HepG2 (cell line): ENCODE measurements at regions not wholly inside any gene's neighbourhood (a gene's known extent, or its start where the extent isn't known, plus 50 kb on each side); places are given as distances from the start of the nearest gene placed in this dataset.

ENCODE experiments used
- ATAC-seq: fragments of 200-7000 bp; cut with Tn5 transposase; 3 replicates; pipeline ENCODE4 v1.9.1; 2020; ENCODE audit warnings: mild to moderate bottlenecking, moderate library complexity
- BruUV-seq: library from RNA; stranded (reverse); fragments of 400-500 nt; replicated peaks from 2 replicates; lab custom pipeline; 2021; lab: Mats Ljungman, UMichigan
- CTCF ChIA-PET: fragments of 300-600 bp; formaldehyde crosslinking; extraction: SDS; loops from one replicate; lab custom pipeline; 2021; ENCODE audit warnings: low total read pairs, inconsistent platforms, low intra/inter-chr PET ratio; lab: Yijun Ruan, JAX
- POLR2A ChIA-PET: fragments of 350-600 bp; sonication (Branson Sonifier 250); formaldehyde crosslinking; loops from one replicate; lab custom pipeline; 2020; ENCODE audit warnings: antibody characterized with exemption, inconsistent platforms; lab: Yijun Ruan, JAX
- DNase-seq: peaks from one replicate; pipeline ENCODE4 v3.0.0-alpha.2; 2015; ENCODE audit warnings: low spot score
- FAIRE-seq: peaks from 3 replicates; lab custom pipeline; 2011; peaks lifted over from hg19 to GRCh38; lab: Jason Lieb, UNC
- H2AFZ ChIP-seq: one replicate; pipeline ENCODE4 v1.6.1; 2011; ENCODE audit warnings: low read length, inconsistent platforms
- H3K27ac ChIP-seq: fragments of 300-600 bp; 3 replicates; pipeline ENCODE4 v1.8.0; 2011; ENCODE audit warnings: mixed run types, mild to moderate bottlenecking, mixed read lengths, low read length, inconsistent platforms; ENCODE audit not compliant: insufficient read depth; ENCODE audit errors: extremely low read length
- H3K27me3 ChIP-seq, 2 experiments: fragments of 200-600 bp in 1 of 2; 2 replicates in 1 of 2; 3 replicates in 1 of 2; pipeline versions ENCODE4 v1.6.0 to v1.8.0; 2011; ENCODE audit warnings: low read length in 2 of 2, mild to moderate bottlenecking in 2 of 2, moderate library complexity in 2 of 2, inconsistent platforms in 1 of 2; ENCODE audit not compliant: insufficient read depth in 2 of 2, control insufficient read depth in 1 of 2
- H3K36me3 ChIP-seq, 2 experiments: fragments of 200-600 bp in 1 of 2; replicated peaks in 1 of 2; 2 replicates in 1 of 2; 3 replicates in 1 of 2; pipeline versions ENCODE4 v1.5.1 to v1.8.0; 2011; ENCODE audit warnings: low read length in 2 of 2, inconsistent platforms in 1 of 2; ENCODE audit not compliant: insufficient read depth in 2 of 2, control insufficient read depth in 1 of 2
- H3K4me1 ChIP-seq: 2 replicates; pipeline ENCODE4 v1.5.1; 2012; ENCODE audit warnings: low read length, inconsistent platforms; ENCODE audit not compliant: insufficient read depth
- H3K4me2 ChIP-seq: 2 replicates; pipeline ENCODE4 v1.6.0; 2011; ENCODE audit warnings: low read depth, low read length, inconsistent platforms
- H3K4me3 ChIP-seq, 3 experiments: fragments of 200-600 bp in 1 of 3; sonication (generic), shearing (Covaris generic) in 1 of 3; replicated peaks in 1 of 3; 2 replicates each; pipeline ENCODE4 v1.5.1; 2011 to 2016; ENCODE audit warnings: low read length in 3 of 3, inconsistent platforms in 2 of 3, low read depth in 2 of 3, mild to moderate bottlenecking in 2 of 3, control low read depth in 1 of 3, mixed read lengths in 1 of 3; ENCODE audit not compliant: insufficient read depth in 1 of 3
- H3K79me2 ChIP-seq: one replicate; pipeline ENCODE4 v1.6.1; 2011; ENCODE audit warnings: low read length, inconsistent platforms; ENCODE audit not compliant: insufficient read depth
- H3K9ac ChIP-seq: 2 replicates; pipeline ENCODE4 v1.6.0; 2011; ENCODE audit warnings: mild to moderate bottlenecking, low read depth, low read length, inconsistent platforms; ENCODE audit not compliant: insufficient read depth
- H3K9me3 ChIP-seq: 2 replicates; pipeline ENCODE4 v1.5.1; 2012; ENCODE audit warnings: mild to moderate bottlenecking, low read length
- H4K20me1 ChIP-seq: 2 replicates; pipeline ENCODE4 v1.6.0; 2011; ENCODE audit warnings: inconsistent platforms, mild to moderate bottlenecking, low read length, moderate library complexity; ENCODE audit not compliant: insufficient read depth
- CREB1 ChIP-seq, 2 experiments: fragments of 450-650 bp in 1 of 2; IDR thresholded peaks; 2 replicates each; pipeline ENCODE4 v1.6.1; 2016 to 2017; ENCODE audit warnings: control low read depth in 1 of 2, mild to moderate bottlenecking in 1 of 2, missing compliant biosample characterization in 1 of 2, missing genetic modification characterization in 1 of 2
- FOXP1 ChIP-seq, 2 experiments: fragments of 450-650 bp in 1 of 2; IDR thresholded peaks; 2 replicates each; pipeline ENCODE4 v1.6.1; 2017 to 2018; ENCODE audit warnings: antibody characterized with exemption in 1 of 2
- RFXAP ChIP-seq: sonication (generic); formaldehyde crosslinking; IDR thresholded peaks from 2 replicates; pipeline ENCODE4 v1.4.0; 2020; ENCODE audit warnings: missing genetic modification reagents, borderline replicate concordance
- TAF1 ChIP-seq: sonication (generic); formaldehyde crosslinking; IDR thresholded peaks from 2 replicates; pipeline ENCODE4 v1.4.0; 2020; ENCODE audit warnings: missing genetic modification reagents
- TCF7 ChIP-seq: sonication (generic); IDR thresholded peaks from 2 replicates; pipeline ENCODE4 v1.6.1; 2016; ENCODE audit warnings: antibody characterized with exemption, low read depth
- WGBS: methylation state at CpG from one replicate; pipeline ENCODE4 v1.1.6; 2017; ENCODE audit warnings: low lambda C conversion rate; 5-methylcytosine and 5-hydroxymethylcytosine counted together
- in situ Hi-C: cut with HindIII; loops from 2 replicates; pipeline ENCODE4 v1.10.0; 2017; ENCODE audit warnings: low pct_unique_long_range_greater_than_20kb; ENCODE audit not compliant: extremely low pct_ligation_motif_present
- intact Hi-C: fragments of 100-400 bp; cut with micrococcal nuclease; formaldehyde crosslinking; loops from one replicate; pipeline ENCODE4 v1.10.0; 2022; ENCODE audit not compliant: unreplicated experiment

DNA sequence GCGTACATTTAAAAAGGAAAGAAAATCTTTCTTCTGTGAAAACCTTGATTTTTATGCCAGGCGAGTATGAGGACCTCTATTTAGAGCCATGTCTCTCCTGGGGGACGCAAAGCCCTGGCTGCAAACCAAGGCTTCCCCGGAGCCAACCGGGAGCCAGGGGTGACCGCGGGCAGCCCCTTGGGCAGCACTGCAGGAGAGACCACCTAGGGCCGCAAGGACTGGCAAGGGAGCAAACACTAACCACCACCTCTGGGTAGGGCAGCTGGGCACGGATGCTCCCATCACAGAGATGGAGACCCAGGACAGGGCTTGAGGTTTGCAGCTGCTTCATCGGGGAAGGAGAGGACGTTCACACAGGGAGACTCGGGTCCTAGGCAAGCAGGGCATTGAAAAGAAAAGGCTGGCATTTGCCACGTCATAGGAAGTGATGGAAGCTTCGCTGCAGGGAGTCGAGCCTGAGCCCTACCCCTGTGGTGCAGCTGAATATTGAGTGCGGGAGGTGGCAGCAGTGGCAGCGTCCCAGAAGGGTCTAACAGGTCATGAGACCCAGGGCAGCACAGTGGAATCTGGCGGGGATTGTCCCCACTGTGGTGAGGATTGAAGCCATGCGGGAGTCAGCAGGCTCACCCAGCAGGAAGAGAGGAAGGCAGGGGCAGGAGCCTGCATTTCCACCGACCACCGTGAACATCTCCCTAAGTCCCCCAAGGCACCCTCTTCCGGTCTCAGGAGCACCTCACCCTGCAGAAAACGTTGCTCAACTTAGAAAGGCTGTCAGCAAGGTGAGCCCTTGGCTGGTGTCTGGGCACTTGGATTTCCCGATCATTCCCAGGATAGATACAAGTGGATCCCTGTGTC, 156.2 kb upstream of the CST7 start:
- no TSS peak for BruUV-seq
- ATAC-seq (no peak; the same call in 2 of the 3 replicates), DNase-seq (no peak)

GRCh38 chr20:24795436-24795835, 153.6 kb upstream of the CST7 start:
- no peaks in the 10 kb centered on the region for H3K79me2 ChIP-seq
- CTCF ChIA-PET = no interaction called here
- H4K20me1 ChIP-seq = no peaks in the 10 kb centered on the region
- TF ChIP-seq TCF7 = no peak
- TF ChIP-seq FOXP1 (IDR thresholded peaks at IDR 0.05) = no peak
- no peak for TF ChIP-seq FOXP1 (CRISPR knock-in tag; IDR thresholded peaks at IDR 0.05)
- TF ChIP-seq TAF1 (CRISPR knock-in tag) = no peak
- H3K4me3 ChIP-seq = no peak overlapping the region
- no peaks in the 10 kb centered on the region for H3K36me3 ChIP-seq
- FAIRE-seq = no peak
- no peak overlapping the region for H2AFZ ChIP-seq
- intact Hi-C loops = no loop called here
- no peak overlapping the region for H3K27ac ChIP-seq
- POLR2A ChIA-PET = no interaction called here
- in situ Hi-C loops = no loop called here
- H3K4me1 ChIP-seq = no peaks in the 10 kb centered on the region
- no peak overlapping the region for H3K9ac ChIP-seq
- 11% methylated on average over 8 of the region's 8 CpGs for WGBS
- H3K4me2 ChIP-seq = no peak overlapping the region
- ATAC-seq = no peak
- BruUV-seq = no TSS peak
- H3K9me3 ChIP-seq = no peaks in the 10 kb centered on the region
- peaks cover 18 to 60% of the 10 kb centered on the region in 2 experiments for H3K27me3 ChIP-seq
- DNase-seq = no peak

More for the DNA sequence above, 156.2 kb upstream of the CST7 start:
- Histone ChIP-seq H3K27me3 (peaks cover 7 to 53% of the 10 kb centered on the region in 2 experiments), H3K27ac (no peak overlapping the region), H3K4me3 (no peak overlapping the region), H2AFZ (no peak overlapping the region), H3K4me1 (no peaks in the 10 kb centered on the region), H3K9ac (no peak overlapping the region), H3K36me3 (no peaks in the 10 kb centered on the region), H3K4me2 (no peak overlapping the region), H3K79me2 (no peaks in the 10 kb centered on the region), H3K9me3 (no peaks in the 10 kb centered on the region), H4K20me1 (no peaks in the 10 kb centered on the region)
- FAIRE-seq = no peak
- ChIA-PET CTCF (no interaction called here), POLR2A (no interaction called here)
- in situ Hi-C loops = no loop called here
- TF ChIP-seq CREB1 (IDR thresholded peaks at IDR 0.05) (peak; percentile 71), CREB1 (CRISPR knock-in tag; IDR thresholded peaks at IDR 0.05) (no peak), RFXAP (no peak)
- WGBS = 32% methylated on average over 24 of the region's 24 CpGs
- intact Hi-C loops = no loop called here
